SJCRH30 (cell line): ENCODE measurements at regions not wholly inside any gene's neighbourhood (a gene's known extent, or its start where the extent isn't known, plus 50 kb on each side); places are given as distances from the start of the nearest gene placed in this dataset.

Source experiments
- DNase-seq, 2 experiments: peaks; one replicate each; pipeline ENCODE4 v3.0.0-alpha.2; 2015 to 2020
- H3K27ac ChIP-seq: fragments of 250-450 bp; sonication (Bioruptor Pico); 2 replicates; pipeline ENCODE4 v1.5.1; 2020; ENCODE audit warnings: mild to moderate bottlenecking, moderate library complexity
- H3K27me3 ChIP-seq: fragments of 250-450 bp; sonication (Bioruptor Pico); 2 replicates; pipeline ENCODE4 v1.5.1; 2020; ENCODE audit warnings: mild to moderate bottlenecking, moderate library complexity
- H3K36me3 ChIP-seq: fragments of 250-450 bp; sonication (Bioruptor Pico); 2 replicates; pipeline ENCODE4 v1.5.1; 2020; ENCODE audit warnings: mild to moderate bottlenecking, moderate library complexity
- H3K4me1 ChIP-seq: fragments of 250-450 bp; sonication (Bioruptor Pico); 2 replicates; pipeline ENCODE4 v1.5.1; 2020; ENCODE audit warnings: mild to moderate bottlenecking, moderate library complexity
- H3K4me3 ChIP-seq: fragments of 250-450 bp; sonication (Bioruptor Pico); 2 replicates; pipeline ENCODE4 v1.5.1; 2020; ENCODE audit warnings: mild to moderate bottlenecking, moderate library complexity
- H3K9me3 ChIP-seq: fragments of 250-450 bp; sonication (Bioruptor Pico); replicated peaks from 2 replicates; pipeline ENCODE4 v1.5.1; 2020; ENCODE audit warnings: mild to moderate bottlenecking, moderate library complexity

GRCh38 chr20:16678779-16679178 lies 51.0 kb upstream of the SNRPB2 start:
- Histone ChIP-seq H3K27me3 (no peaks in the 10 kb centered on the region), H3K27ac (no peak overlapping the region), H3K4me3 (no peak overlapping the region), H3K4me1 (no peaks in the 10 kb centered on the region), H3K36me3 (no peaks in the 10 kb centered on the region), H3K9me3 (no peaks in the 10 kb centered on the region)
- no peak for DNase-seq

GRCh38 chr20:16676891-16677290 lies 52.9 kb upstream of the SNRPB2 start:
- Histone ChIP-seq H3K9me3 (no peaks in the 10 kb centered on the region), H3K4me1 (no peaks in the 10 kb centered on the region), H3K27me3 (no peaks in the 10 kb centered on the region), H3K27ac (no peak overlapping the region), H3K4me3 (no peak overlapping the region), H3K36me3 (no peaks in the 10 kb centered on the region)
- no peak for DNase-seq

GRCh38 chr20:16675001-16675564 lies 54.7 kb upstream of the SNRPB2 start:
- no peaks in the 10 kb centered on the region for H3K27me3 ChIP-seq
- no peaks in the 10 kb centered on the region for H3K4me1 ChIP-seq
- H3K36me3 ChIP-seq, result no peaks in the 10 kb centered on the region
- H3K27ac ChIP-seq, result no peak overlapping the region
- no peak overlapping the region for H3K4me3 ChIP-seq
- no peak for DNase-seq
- H3K9me3 ChIP-seq, result no peaks in the 10 kb centered on the region

GRCh38 chr20:16674243-16674642 lies 55.6 kb upstream of the SNRPB2 start:
- Histone ChIP-seq H3K4me1 (no peaks in the 10 kb centered on the region), H3K36me3 (no peaks in the 10 kb centered on the region), H3K9me3 (no peaks in the 10 kb centered on the region), H3K4me3 (no peak overlapping the region), H3K27me3 (no peaks in the 10 kb centered on the region), H3K27ac (no peak overlapping the region)
- DNase-seq, result no peak

GRCh38 chr20:16672299-16672698 lies 57.5 kb upstream of the SNRPB2 start:
- no peaks in the 10 kb centered on the region for H3K36me3 ChIP-seq
- H3K4me3 ChIP-seq, result no peak overlapping the region
- no peaks in the 10 kb centered on the region for H3K27me3 ChIP-seq
- no peaks in the 10 kb centered on the region for H3K4me1 ChIP-seq
- no peak overlapping the region for H3K27ac ChIP-seq
- H3K9me3 ChIP-seq, result no peaks in the 10 kb centered on the region
- DNase-seq, result no peak

- no peak for DNase-seq
- Histone ChIP-seq H3K9me3 (no peaks in the 10 kb centered on the region), H3K4me3 (no peak overlapping the region), H3K27ac (no peak overlapping the region), H3K36me3 (no peaks in the 10 kb centered on the region), H3K27me3 (no peaks in the 10 kb centered on the region), H3K4me1 (no peaks in the 10 kb centered on the region)
These were observed 58.1 kb upstream of the SNRPB2 start for GRCh38 chr20:16671753-16672152.

- Histone ChIP-seq H3K27ac (no peak overlapping the region), H3K9me3 (no peaks in the 10 kb centered on the region), H3K27me3 (no peaks in the 10 kb centered on the region), H3K4me1 (peaks cover 14% of the 10 kb centered on the region), H3K4me3 (no peak overlapping the region), H3K36me3 (no peaks in the 10 kb centered on the region)
- DNase-seq, result no peak
These were observed 63.6 kb upstream of the SNRPB2 start for GRCh38 chr20:16666272-16666671.

- DNase-seq, result peak; percentile 49 to 73
These were observed 65.8 kb upstream of the SNRPB2 start for GRCh38 chr20:16664020-16664419.

GRCh38 chr20:16662467-16662866 lies 67.4 kb upstream of the SNRPB2 start:
- H3K27ac ChIP-seq, result no peak overlapping the region
- H3K36me3 ChIP-seq, result no peaks in the 10 kb centered on the region
- no peaks in the 10 kb centered on the region for H3K27me3 ChIP-seq
- peaks cover 14% of the 10 kb centered on the region for H3K4me1 ChIP-seq
- no peaks in the 10 kb centered on the region for H3K9me3 ChIP-seq
- DNase-seq, result peak; percentile 6 to 64
- no peak overlapping the region for H3K4me3 ChIP-seq

More at GRCh38 chr20:16664020-16664419, 65.8 kb upstream of the SNRPB2 start:
- Histone ChIP-seq H3K36me3 (no peaks in the 10 kb centered on the region), H3K4me3 (no peak overlapping the region), H3K27ac (peak overlapping the region; percentile 16; the same call in 1 of the 2 replicates), H3K9me3 (no peaks in the 10 kb centered on the region), H3K4me1 (peaks cover 14% of the 10 kb centered on the region), H3K27me3 (no peaks in the 10 kb centered on the region)

GRCh38 chr20:16661756-16662155 lies 68.1 kb upstream of the SNRPB2 start:
- Histone ChIP-seq H3K27ac (no peak overlapping the region), H3K4me3 (no peak overlapping the region), H3K9me3 (no peaks in the 10 kb centered on the region), H3K4me1 (peaks cover 14% of the 10 kb centered on the region), H3K27me3 (no peaks in the 10 kb centered on the region), H3K36me3 (no peaks in the 10 kb centered on the region)
- no peak for DNase-seq

- no peak overlapping the region for H3K4me3 ChIP-seq
- no peaks in the 10 kb centered on the region for H3K9me3 ChIP-seq
- H3K36me3 ChIP-seq, result no peaks in the 10 kb centered on the region
- H3K27me3 ChIP-seq, result no peaks in the 10 kb centered on the region; the same call in 1 of the 2 replicates
- DNase-seq, result no peak
- no peaks in the 10 kb centered on the region for H3K4me1 ChIP-seq
- no peak overlapping the region for H3K27ac ChIP-seq
These were observed 74.8 kb upstream of the SNRPB2 start for GRCh38 chr20:16654858-16655535.

- no peak overlapping the region for H3K27ac ChIP-seq
- no peaks in the 10 kb centered on the region; the same call in 1 of the 2 replicates for H3K27me3 ChIP-seq
- no peaks in the 10 kb centered on the region for H3K36me3 ChIP-seq
- no peak for DNase-seq
- H3K9me3 ChIP-seq, result no peaks in the 10 kb centered on the region
- H3K4me1 ChIP-seq, result no peaks in the 10 kb centered on the region
- H3K4me3 ChIP-seq, result no peak overlapping the region
These were observed 76.6 kb upstream of the SNRPB2 start for GRCh38 chr20:16653266-16653665.

GRCh38 chr20:16647875-16648597 lies 74.8 kb upstream of the KIF16B start:
- Histone ChIP-seq H3K27ac (no peak overlapping the region), H3K36me3 (no peaks in the 10 kb centered on the region), H3K27me3 (no peaks in the 10 kb centered on the region; the same call in 1 of the 2 replicates), H3K4me3 (no peak overlapping the region), H3K9me3 (no peaks in the 10 kb centered on the region), H3K4me1 (no peaks in the 10 kb centered on the region)
- no peak for DNase-seq

- Histone ChIP-seq H3K27me3 (no peaks in the 10 kb centered on the region), H3K27ac (no peak overlapping the region), H3K4me3 (no peak overlapping the region), H3K4me1 (no peaks in the 10 kb centered on the region), H3K36me3 (no peaks in the 10 kb centered on the region), H3K9me3 (no peaks in the 10 kb centered on the region)
- DNase-seq, result no peak
These were observed 68.3 kb upstream of the KIF16B start for GRCh38 chr20:16641511-16642023.
